GM12878 (cell line): ENCODE measurements at regions not wholly inside any gene's neighbourhood (a gene's known extent, or its start where the extent isn't known, plus 50 kb on each side); places are given as distances from the start of the nearest gene placed in this dataset.

Source experiments
- ATAC-seq: fragments of 200-7000 bp; cut with Tn5 transposase; 3 replicates; pipeline ENCODE4 v1.9.1; 2020; ENCODE audit warnings: mild to moderate bottlenecking, moderate library complexity
- BruUV-seq: library from RNA; stranded (reverse); fragments of 400-500 nt; replicated peaks from 2 replicates; lab custom pipeline; 2021; lab: Mats Ljungman, UMichigan
- CTCF ChIA-PET: fragments of 300-600 bp; sonication (Branson Sonifier 250); formaldehyde crosslinking; extraction: SDS; loops from one replicate; lab custom pipeline; 2021; ENCODE audit warnings: inconsistent platforms; lab: Yijun Ruan, JAX
- POLR2A ChIA-PET: fragments of 350-600 bp; formaldehyde crosslinking; extraction: SDS; loops from one replicate; lab custom pipeline; 2021; ENCODE audit warnings: inconsistent platforms; lab: Charles Lee
- RAD21 ChIA-PET: fragments of 300-600 bp; sonication (Branson Sonifier 250); formaldehyde crosslinking; loops from one replicate; lab custom pipeline; 2023; ENCODE audit warnings: antibody characterized with exemption; ENCODE audit not compliant: unreplicated experiment; lab: Charles Lee
- SMC1A ChIA-PET: fragments of 300-600 bp; sonication (Branson Sonifier 250); formaldehyde crosslinking; loops from one replicate; lab custom pipeline; 2023; ENCODE audit not compliant: unreplicated experiment, uncharacterized antibody; lab: Charles Lee
- DNase-seq: peaks from one replicate; pipeline ENCODE4 v3.0.0-alpha.2; 2011; ENCODE audit warnings: low read depth, low spot score
- FAIRE-seq: peaks from 3 replicates; lab custom pipeline; 2011; peaks lifted over from hg19 to GRCh38; lab: Jason Lieb, UNC
- H2AFZ ChIP-seq: 2 replicates; pipeline ENCODE4 v1.6.0; 2011; ENCODE audit warnings: low read depth, low read length, control low read depth; ENCODE audit not compliant: control insufficient read depth
- H3K27ac ChIP-seq: 2 replicates; pipeline ENCODE4 v1.5.1; 2011; ENCODE audit warnings: control low read depth; ENCODE audit not compliant: control insufficient read depth, insufficient read depth
- H3K27me3 ChIP-seq, 2 experiments: replicated peaks in 1 of 2; 2 replicates each; pipeline versions ENCODE4 v1.6.0 to v1.6.1; 2011; ENCODE audit warnings: low read length in 1 of 2; ENCODE audit not compliant: control insufficient read depth in 2 of 2, insufficient read depth in 2 of 2
- H3K36me3 ChIP-seq, 2 experiments: 2 replicates each; pipeline ENCODE4 v1.5.1; 2011; ENCODE audit warnings: low read length in 1 of 2; ENCODE audit not compliant: control insufficient read depth in 2 of 2, insufficient read depth in 2 of 2
- H3K4me1 ChIP-seq: 2 replicates; pipeline ENCODE4 v1.6.1; 2011; ENCODE audit warnings: mild to moderate bottlenecking, low read length, moderate library complexity, mixed read lengths; ENCODE audit not compliant: control insufficient read depth, insufficient read depth
- H3K4me2 ChIP-seq: 2 replicates; pipeline ENCODE4 v1.6.0; 2011; ENCODE audit warnings: control low read depth; ENCODE audit not compliant: control insufficient read depth, insufficient read depth
- H3K4me3 ChIP-seq: fragments of 200-600 bp; sonication (generic); 2 replicates; pipeline ENCODE4 v1.5.1; 2016
- H3K79me2 ChIP-seq: 2 replicates; pipeline ENCODE4 v1.6.0; 2011; ENCODE audit warnings: low read length; ENCODE audit not compliant: control insufficient read depth, insufficient read depth
- H3K9ac ChIP-seq: 2 replicates; pipeline ENCODE4 v1.8.0; 2011; ENCODE audit warnings: low read length, control low read depth, mixed read lengths; ENCODE audit not compliant: control insufficient read depth, insufficient read depth
- H3K9me3 ChIP-seq: replicated peaks from 3 replicates; pipeline ENCODE4 v1.5.1; 2011; ENCODE audit warnings: mild to moderate bottlenecking, low read length; ENCODE audit not compliant: control insufficient read depth, insufficient read depth
- H4K20me1 ChIP-seq: 2 replicates; pipeline ENCODE4 v1.6.0; 2011; ENCODE audit not compliant: control insufficient read depth, insufficient read depth
- CBFB ChIP-seq: IDR thresholded peaks from 2 replicates; pipeline ENCODE4 v1.6.1; 2016; ENCODE audit warnings: antibody characterized with exemption, low read depth
- NR2C1 ChIP-seq: fragments of 450-650 bp; IDR thresholded peaks from 2 replicates; pipeline ENCODE4 v1.6.1; 2017; ENCODE audit warnings: antibody characterized with exemption, mild to moderate bottlenecking, moderate library complexity
- RAD51 ChIP-seq: fragments of 450-650 bp; IDR thresholded peaks from 2 replicates; pipeline ENCODE4 v1.6.1; 2016; ENCODE audit warnings: moderate library complexity, mild to moderate bottlenecking, inconsistent platforms
- RCOR1 ChIP-seq: conservative IDR thresholded peaks from 2 replicates; pipeline ENCODE4 v1.6.1; 2012; ENCODE audit warnings: low read depth, low read length, improper control_type of control experiment
- SMAD5 ChIP-seq: IDR thresholded peaks from 2 replicates; pipeline ENCODE4 v1.6.1; 2016; ENCODE audit warnings: antibody characterized with exemption, low read depth
- ZNF207 ChIP-seq: fragments of 450-650 bp; IDR thresholded peaks from 2 replicates; pipeline ENCODE4 v1.6.1; 2014; ENCODE audit warnings: antibody characterized with exemption, mild to moderate bottlenecking, borderline replicate concordance
- WGBS: methylation state at CpG from one replicate; pipeline ENCODE4 v1.1.6; 2016; ENCODE audit warnings: low lambda C conversion rate; ENCODE audit not compliant: insufficient replicate concordance, insufficient coverage; ENCODE audit errors: missing lambda C conversion rate; 5-methylcytosine and 5-hydroxymethylcytosine counted together
- in situ Hi-C: fragments of 300-500 bp; cut with MboI; formaldehyde crosslinking; loops from 9 replicates; pipeline ENCODE4 v1.14.3; 2018; ENCODE audit warnings: mixed read lengths
- intact Hi-C: fragments of 100-400 bp; cut with micrococcal nuclease; formaldehyde crosslinking; loops from one replicate; pipeline ENCODE4 v1.14.2; 2022; ENCODE audit not compliant: unreplicated experiment
- TF ChIP-seq, protein P1 (sequence below): IDR thresholded peaks from 2 replicates; pipeline ENCODE4 v1.6.1; 2012; ENCODE audit warnings: low read length, inconsistent platforms
- TF ChIP-seq, protein P2 (sequence below): IDR thresholded peaks from 2 replicates; pipeline ENCODE4 v1.6.1; 2011; ENCODE audit warnings: low read depth, mild to moderate bottlenecking, low read length, moderate library complexity, borderline replicate concordance; ENCODE audit errors: extremely low read depth
- TF ChIP-seq, protein P3 (sequence below): IDR thresholded peaks from 2 replicates; pipeline ENCODE4 v1.6.1; 2012; ENCODE audit warnings: mild to moderate bottlenecking, low read depth, low read length
- TF ChIP-seq, protein P4 (sequence below): fragments of 450-650 bp; formaldehyde crosslinking; IDR thresholded peaks from 2 replicates; pipeline ENCODE4 v1.4.0; 2022; ENCODE audit warnings: mild to moderate bottlenecking, moderate library complexity

DNA sequence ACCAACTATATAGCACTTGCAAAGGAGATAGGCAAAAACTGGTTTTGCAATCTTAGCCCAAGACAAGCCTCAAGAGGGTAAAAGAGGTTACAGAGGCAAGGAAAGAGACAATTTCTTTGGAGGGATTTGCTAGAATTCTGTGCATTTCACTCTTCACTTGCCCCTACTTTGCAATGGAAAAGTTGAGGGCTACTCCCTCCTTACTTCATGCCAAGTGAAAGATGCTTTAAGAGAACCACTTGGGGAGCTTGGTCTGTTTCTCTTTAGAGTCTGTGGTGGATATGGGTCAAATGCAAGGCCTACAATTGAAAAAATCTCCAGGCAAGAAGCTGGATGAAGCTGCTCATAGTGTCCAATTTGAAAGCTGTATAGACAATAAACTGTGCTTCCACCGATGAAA, 167.7 kb upstream of the DIO2 start:
- BruUV-seq: no TSS peak
- ATAC-seq: no peak
- intact Hi-C loops: no loop called here
- WGBS: 67% methylated on average over 1 of the region's 1 CpG
- ChIA-PET POLR2A (interaction anchor here (0.7 kb wide), 1 partner anchor 45 kb away, joined by 6 read pairs; no protein-coding TSS in a partner anchor), RAD21 (interaction anchor here (0.6 kb wide), 1 partner anchor 68 kb away, joined by 3 read pairs; no protein-coding TSS in a partner anchor), SMC1A (interaction anchor here (0.7 kb wide), 1 partner anchor 85 kb away, joined by 4 read pairs; no protein-coding TSS in a partner anchor), CTCF (interaction anchor here (1.6 kb wide), 1 partner anchor 14 kb away, joined by 3 read pairs; no protein-coding TSS in a partner anchor)
- no peaks in the 10 kb centered on the region for H3K9me3 ChIP-seq
- no peaks in the 10 kb centered on the region for H3K79me2 ChIP-seq
- H3K4me2 ChIP-seq: no peak overlapping the region
- no peak for DNase-seq
- H3K4me1 ChIP-seq: no peaks in the 10 kb centered on the region
- H3K27me3 ChIP-seq: no peaks in the 10 kb centered on the region
- in situ Hi-C loops: no loop called here
- H2AFZ ChIP-seq: no peak overlapping the region
- H3K4me3 ChIP-seq: no peak overlapping the region
- TF ChIP-seq NR2C1 (no peak), RCOR1 (no peak), CBFB (no peak), RAD51 (no peak), ZNF207 (no peak), SMAD5 (no peak)
- TF ChIP-seq, protein P1, sequence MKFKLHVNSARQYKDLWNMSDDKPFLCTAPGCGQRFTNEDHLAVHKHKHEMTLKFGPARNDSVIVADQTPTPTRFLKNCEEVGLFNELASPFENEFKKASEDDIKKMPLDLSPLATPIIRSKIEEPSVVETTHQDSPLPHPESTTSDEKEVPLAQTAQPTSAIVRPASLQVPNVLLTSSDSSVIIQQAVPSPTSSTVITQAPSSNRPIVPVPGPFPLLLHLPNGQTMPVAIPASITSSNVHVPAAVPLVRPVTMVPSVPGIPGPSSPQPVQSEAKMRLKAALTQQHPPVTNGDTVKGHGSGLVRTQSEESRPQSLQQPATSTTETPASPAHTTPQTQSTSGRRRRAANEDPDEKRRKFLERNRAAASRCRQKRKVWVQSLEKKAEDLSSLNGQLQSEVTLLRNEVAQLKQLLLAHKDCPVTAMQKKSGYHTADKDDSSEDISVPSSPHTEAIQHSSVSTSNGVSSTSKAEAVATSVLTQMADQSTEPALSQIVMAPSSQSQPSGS: no peak
- TF ChIP-seq, protein P2, sequence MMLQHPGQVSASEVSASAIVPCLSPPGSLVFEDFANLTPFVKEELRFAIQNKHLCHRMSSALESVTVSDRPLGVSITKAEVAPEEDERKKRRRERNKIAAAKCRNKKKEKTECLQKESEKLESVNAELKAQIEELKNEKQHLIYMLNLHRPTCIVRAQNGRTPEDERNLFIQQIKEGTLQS: no peak
- TF ChIP-seq, protein P3, sequence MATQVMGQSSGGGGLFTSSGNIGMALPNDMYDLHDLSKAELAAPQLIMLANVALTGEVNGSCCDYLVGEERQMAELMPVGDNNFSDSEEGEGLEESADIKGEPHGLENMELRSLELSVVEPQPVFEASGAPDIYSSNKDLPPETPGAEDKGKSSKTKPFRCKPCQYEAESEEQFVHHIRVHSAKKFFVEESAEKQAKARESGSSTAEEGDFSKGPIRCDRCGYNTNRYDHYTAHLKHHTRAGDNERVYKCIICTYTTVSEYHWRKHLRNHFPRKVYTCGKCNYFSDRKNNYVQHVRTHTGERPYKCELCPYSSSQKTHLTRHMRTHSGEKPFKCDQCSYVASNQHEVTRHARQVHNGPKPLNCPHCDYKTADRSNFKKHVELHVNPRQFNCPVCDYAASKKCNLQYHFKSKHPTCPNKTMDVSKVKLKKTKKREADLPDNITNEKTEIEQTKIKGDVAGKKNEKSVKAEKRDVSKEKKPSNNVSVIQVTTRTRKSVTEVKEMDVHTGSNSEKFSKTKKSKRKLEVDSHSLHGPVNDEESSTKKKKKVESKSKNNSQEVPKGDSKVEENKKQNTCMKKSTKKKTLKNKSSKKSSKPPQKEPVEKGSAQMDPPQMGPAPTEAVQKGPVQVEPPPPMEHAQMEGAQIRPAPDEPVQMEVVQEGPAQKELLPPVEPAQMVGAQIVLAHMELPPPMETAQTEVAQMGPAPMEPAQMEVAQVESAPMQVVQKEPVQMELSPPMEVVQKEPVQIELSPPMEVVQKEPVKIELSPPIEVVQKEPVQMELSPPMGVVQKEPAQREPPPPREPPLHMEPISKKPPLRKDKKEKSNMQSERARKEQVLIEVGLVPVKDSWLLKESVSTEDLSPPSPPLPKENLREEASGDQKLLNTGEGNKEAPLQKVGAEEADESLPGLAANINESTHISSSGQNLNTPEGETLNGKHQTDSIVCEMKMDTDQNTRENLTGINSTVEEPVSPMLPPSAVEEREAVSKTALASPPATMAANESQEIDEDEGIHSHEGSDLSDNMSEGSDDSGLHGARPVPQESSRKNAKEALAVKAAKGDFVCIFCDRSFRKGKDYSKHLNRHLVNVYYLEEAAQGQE: no peak
- TF ChIP-seq, protein P4, sequence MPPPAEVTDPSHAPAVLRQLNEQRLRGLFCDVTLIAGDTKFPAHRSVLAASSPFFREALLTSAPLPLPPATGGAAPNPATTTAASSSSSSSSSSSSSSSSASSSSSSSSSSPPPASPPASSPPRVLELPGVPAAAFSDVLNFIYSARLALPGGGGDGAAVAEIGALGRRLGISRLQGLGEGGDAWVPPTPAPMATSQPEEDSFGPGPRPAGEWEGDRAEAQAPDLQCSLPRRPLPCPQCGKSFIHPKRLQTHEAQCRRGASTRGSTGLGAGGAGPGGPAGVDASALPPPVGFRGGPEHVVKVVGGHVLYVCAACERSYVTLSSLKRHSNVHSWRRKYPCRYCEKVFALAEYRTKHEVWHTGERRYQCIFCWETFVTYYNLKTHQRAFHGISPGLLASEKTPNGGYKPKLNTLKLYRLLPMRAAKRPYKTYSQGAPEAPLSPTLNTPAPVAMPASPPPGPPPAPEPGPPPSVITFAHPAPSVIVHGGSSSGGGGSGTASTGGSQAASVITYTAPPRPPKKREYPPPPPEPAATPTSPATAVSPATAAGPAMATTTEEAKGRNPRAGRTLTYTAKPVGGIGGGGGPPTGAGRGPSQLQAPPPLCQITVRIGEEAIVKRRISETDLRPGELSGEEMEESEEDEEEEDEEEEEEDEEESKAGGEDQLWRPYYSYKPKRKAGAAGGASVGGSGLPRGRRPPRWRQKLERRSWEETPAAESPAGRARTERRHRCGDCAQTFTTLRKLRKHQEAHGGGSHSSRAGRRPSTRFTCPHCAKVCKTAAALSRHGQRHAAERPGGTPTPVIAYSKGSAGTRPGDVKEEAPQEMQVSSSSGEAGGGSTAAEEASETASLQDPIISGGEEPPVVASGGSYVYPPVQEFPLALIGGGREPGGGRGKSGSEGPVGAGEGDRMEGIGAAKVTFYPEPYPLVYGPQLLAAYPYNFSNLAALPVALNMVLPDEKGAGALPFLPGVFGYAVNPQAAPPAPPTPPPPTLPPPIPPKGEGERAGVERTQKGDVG (CRISPR knock-in tag): no peak
- no peak overlapping the region for H3K9ac ChIP-seq
- no peaks in the 10 kb centered on the region for H3K36me3 ChIP-seq
- no peak for FAIRE-seq
- H4K20me1 ChIP-seq: no peaks in the 10 kb centered on the region
- no peak overlapping the region for H3K27ac ChIP-seq
